ENCODE measurements at regions not wholly inside any gene's neighbourhood (a gene's known extent, or its start where the extent isn't known, plus 50 kb on each side); places are given as distances from the start of the nearest gene placed in this dataset.

DNA sequence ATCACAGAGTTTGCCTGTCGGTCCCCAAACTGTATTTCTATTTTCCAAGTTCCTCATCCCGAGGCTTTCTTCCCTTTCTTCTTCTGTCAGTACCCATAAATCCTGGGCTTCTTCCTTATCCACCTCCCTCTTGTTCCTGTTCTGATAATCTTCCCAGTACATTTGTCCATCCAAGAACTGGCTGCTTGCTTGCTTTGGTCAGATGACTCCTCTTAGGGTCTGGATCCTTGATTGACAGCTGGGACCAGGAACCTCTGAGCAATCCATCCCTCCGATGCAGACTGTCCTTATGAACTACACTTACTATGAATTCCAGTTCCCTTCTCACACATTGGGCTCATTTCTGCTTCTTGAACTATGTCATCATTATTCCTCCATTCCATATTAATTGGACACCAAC, 275.3 kb upstream of the CITED2 start:
- DNase-seq = no peak

DNA sequence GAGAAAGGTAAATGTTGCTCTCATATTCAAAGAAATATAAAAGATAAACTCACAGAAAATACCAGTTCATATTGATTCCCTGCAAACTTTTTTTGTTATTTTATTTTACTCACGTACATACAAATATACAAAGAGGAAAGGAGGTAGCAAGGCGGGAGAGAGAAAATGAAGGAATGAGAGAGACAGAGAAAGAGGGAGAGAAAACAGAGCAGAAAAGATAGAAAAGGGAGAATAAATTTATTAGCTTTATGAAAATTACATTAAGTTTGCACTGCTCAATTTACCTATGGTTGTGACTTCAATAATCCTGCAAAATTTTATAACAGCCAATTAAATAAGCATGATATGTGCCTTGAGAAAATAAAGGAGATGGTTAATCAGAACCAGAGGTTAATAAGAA, 274.7 kb upstream of the CITED2 start:
- no peak for DNase-seq

DNA sequence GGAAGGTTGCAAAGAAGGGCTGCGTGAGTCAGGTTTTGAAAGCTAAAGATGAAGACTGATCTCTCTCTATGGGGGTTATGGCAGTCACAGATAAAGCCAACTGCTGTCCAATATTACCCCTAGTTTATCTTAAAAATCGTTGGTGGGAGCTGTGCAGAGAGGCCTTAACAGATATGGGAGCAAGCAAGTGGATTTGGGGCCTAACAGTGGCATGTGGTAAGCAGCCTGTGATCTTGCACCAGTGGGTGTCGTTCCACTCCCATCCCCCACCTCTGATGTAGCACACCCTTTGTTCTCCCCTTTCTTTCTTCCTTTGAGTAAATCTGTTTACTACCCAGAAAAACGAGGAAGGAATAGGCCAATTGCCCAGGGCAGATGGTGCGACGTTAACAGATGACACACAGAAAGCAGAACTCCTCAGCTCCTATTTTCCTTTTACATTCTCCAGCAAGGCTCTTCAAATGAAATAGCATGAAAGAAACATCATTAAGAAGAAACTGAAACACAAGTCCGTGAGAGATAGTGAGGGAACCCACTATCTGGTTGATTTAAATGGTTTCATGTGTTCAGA, 274.1 kb upstream of the CITED2 start:
- no peak for DNase-seq

DNA sequence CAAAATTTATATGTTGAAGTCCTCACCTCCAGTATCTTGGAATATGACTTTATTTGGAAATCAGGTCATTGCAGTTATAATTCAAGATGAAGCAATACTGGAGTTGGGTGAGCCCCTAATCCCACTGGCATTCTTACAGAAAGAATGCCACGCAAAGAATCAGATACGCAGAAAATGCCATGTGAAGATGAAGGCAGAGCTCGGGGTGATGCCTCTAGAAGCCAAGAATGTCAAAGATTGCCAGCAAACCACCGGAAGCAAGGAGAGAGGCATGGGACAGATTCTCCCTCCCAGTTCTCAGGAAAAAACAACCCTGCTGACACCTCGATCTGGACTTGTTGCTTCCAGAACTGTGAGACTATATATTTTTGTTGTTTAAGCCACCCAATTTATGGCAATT, 273.4 kb upstream of the CITED2 start:
- DNase-seq = no peak

DNA sequence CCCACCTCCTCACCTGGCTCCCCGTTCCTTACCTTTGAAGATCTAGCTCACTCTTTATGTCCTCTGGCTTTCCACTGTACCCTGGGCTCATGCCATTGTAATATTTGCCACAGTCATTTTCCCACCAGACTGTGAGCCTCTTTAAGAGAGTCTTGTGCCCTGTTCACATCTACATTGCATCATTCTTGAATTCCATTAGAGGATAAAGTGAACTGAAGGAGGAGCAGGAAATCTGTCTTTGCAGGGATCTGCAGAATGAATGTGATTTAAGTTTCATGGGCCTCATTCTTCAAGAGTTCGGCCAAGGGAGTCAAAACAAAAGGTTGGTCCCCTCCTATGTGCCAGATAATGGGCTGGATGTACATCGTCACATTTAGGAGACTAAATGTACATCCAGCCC, 272.6 kb upstream of the CITED2 start:
- DNase-seq = no peak

DNA sequence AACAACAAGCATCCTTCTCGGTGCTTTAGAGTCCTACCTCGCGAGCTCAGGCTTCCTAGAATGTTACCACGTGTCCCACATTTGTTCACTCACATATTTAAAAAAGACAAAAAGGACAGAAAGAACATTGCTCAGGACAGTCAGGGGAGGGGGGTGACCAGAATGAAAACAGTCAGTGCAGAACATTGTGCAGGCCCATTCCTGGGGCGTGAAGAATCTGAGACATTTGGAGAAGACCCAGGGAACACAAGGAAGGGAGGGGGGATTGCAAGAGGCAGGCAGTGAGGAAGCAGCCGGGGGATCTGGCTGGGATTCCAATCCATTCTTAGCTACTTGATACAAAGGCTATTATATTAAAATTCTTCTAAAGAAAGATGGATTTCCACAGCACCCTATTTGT, 270.4 kb upstream of the CITED2 start:
- DNase-seq = no peak

DNA sequence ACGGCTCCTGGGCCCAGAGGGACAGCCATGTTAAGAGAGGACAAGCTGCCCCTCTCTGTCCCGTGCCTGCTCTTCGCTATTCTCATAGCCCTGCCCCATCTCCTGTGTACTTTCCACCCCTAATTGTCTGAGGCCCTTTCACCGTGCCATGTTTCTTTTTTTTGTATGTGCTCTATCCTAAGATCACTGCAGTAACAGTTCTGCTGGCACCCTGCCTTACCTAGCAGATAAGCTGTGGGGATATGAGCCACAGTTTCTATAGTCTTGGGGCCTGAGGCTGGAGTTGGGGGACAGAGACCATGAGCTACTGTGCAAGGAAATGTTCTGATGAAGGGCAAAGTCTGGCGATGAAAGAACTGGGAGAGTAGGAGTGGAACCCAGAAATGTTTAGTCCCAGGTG, 269.5 kb upstream of the CITED2 start:
- DNase-seq = no peak

DNA sequence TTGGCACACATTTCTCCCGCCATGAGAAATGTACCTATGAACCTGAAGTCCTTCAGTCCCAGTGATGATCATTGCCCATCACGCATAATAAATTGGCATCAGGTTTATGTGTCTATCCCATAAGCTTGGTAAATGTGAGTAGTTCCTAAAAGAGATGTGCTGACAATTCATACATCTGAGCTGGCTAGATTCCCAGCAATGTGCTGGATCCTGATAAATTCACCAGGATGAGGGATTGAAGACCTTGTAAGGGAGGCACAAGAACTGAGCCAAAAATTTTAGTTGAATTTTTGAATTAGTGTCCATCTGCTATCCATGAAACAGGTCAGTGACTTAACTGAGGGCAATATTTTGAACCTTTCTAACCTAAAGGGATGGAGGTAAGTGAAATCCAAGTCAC, 267.9 kb upstream of the CITED2 start:
- no peak for DNase-seq

DNA sequence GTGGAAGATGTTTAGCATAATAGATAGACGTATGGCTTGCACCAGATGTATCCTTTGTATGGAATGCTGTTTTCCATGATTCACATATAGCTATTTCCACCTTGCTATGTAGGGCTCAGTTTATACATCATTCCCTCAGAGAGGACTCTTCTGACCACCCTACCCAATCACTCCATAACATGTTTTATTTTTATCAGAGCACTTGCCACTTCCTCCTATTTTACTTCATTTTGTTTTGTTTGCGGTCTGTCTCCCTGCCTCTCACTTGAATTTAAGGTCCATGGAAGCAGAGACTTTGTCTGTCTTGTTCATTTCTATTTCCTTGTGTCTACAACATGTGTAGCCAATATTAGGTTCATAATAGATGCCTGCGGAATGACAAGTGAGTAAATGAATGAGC, 266.9 kb upstream of the CITED2 start:
- no peak for DNase-seq

DNA sequence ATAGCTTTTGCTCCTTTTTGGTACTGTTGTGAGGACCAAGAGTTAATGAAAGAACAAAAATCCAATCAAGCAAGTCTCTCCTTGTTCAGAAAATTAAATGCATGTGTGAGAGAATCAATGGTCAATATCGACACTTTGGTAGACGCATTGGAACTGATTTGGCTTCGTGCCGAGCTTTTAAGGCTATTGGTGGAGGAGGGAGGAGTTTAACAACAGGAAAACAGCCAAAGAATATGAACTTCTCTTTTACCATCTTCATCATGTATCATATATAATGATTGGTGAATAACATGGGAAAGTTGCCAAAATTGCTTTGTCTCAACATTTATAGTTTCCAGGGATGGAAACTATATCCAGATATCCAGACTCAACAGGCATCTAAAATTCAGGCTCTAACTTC, 266.5 kb upstream of the CITED2 start:
- DNase-seq = no peak

DNA sequence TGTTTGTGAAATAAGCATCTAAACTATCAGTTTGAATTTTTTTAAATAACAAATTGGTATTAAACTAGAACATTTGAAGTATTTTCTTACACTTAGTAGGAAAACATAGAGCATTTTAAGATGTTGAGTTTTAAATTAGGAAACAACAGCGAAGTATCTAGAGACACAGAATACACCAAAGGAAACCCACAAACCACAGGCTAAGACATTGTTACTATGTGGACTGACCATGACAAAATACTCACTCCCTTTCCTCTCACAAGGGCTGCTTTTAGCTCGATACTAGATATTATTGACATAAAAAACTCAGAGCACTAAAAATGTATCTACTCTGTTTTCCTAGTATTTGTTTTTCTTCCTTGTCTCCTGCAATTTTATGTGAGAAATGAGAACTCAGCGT, 266.0 kb upstream of the CITED2 start:
- DNase-seq = no peak

DNA sequence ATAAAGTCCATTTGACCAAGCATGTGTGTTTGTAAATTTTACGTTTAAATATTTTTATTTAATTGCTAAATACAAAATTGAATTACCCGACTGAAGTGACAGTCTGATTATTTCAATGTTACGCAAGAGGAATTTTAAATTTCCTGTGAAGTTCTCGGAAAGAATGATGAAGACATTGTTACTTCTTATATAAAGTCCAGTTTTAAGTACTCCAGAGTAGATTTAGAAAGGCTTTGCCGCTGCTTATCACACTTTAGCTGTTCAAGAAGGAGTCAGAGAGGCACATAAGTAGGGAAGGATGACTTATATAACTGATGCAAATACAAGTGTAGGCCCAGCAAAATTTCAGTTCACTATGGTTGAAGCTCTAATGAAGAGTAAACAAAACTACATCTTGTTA, 265.1 kb upstream of the CITED2 start:
- no peak for DNase-seq

DNA sequence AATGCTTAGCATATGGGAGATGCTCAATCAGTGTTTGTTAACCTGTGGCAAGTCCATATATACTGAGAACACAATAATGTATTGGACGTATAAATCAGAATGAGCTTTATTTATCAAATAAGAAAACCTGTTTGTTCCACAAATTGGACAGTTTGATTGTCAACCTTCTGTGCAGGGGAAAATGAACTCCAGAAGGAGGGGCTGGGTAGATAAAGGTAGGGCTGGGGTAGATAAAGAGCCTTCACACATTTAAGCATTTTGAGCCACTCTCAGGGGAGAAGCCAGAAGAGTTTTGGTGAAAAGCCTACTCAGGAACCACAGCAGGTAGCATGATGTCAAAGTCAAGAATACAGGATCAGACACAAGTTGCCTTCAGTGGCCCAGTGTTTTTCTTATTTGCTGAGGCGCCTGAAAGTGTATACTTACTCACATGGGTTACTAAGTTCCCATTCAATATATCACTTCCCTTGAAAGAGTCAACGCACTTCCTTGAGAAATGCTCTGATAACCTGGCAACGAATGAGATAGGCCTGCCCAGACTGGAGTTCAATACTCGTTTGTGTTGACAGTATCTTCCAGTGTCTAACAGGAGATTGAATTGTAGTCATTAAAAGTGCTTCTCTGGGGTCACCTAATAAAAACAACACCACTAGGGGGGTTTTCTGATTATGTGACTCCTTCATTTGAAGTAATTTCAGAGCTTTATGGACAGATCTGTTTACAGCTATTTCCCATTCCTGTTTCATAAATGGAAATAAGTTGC, 263.9 kb upstream of the CITED2 start:
- DNase-seq = no peak

DNA sequence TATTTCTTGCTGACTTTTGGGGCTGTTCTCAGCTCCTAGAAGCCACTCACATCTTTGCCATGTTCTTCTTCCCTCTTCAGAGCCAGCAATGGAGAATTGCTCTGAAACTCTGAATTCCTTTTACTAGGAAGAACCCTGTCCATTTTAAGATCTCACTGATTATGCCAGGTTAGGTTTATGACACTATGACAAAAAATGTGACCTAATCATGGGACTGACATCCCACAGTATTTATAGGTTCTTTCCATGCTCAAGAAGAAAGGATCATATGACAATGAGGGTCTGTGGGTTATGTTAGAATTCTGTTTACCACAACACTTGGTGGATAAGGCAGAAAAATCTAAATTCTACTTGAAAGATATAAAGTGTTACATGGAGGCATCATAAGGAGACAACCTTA, 263.3 kb upstream of the CITED2 start:
- DNase-seq = no peak

DNA sequence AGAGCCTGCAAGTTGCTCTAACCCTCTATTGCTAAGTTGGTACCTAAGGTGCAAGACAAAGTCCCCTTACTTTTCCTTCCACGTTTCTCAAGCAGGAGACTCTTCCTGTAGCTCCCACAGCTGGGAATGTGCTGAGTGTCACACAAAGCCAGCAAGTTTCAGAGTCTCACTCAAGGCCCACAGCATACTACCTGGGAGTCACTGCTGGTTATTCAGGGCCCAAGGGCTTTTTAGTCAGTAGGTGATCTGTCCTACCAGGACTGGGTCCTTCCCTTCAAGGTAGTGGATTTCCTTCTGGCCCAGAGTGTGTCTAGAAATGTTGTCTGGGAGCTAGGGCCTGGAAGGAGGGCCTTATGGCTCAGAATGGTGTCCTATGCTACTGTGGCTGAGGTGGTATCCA, 261.9 kb upstream of the CITED2 start:
- no peak for DNase-seq

DNA sequence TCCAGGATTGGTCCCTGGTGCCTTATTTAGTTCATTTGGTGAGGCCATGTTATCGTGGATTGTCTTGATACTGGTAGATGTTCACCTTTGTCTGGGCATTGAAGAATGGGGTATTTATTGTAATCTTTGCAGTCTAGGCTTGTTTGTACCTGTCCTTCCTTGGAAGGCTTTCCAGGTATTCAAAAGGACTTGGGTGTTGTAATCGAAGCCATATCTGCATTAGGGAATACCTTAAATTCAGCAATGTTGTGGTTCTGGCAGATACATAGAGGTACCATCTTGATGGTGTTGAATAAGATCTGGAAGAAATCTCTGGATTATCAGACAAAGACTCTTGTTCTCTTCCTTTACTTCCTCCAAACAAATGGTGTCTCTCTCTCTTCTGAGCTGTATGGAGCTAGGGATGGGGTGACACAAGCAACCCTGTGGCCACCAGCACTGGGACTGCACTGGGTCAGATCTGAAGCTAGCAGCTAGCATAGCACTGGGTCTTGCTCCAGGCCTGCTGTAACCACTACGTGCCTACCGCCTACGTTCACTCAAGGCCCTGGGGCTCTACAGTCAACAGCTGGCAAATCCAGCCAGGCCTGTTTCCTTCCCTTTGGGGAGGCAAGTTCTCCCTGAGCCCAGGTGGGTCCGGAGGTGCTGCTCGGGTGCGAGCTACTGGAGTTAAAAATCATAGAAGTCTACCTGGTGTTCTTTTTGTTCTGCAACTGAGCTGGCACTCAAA, 261.1 kb upstream of the CITED2 start:
- DNase-seq = no peak

DNA sequence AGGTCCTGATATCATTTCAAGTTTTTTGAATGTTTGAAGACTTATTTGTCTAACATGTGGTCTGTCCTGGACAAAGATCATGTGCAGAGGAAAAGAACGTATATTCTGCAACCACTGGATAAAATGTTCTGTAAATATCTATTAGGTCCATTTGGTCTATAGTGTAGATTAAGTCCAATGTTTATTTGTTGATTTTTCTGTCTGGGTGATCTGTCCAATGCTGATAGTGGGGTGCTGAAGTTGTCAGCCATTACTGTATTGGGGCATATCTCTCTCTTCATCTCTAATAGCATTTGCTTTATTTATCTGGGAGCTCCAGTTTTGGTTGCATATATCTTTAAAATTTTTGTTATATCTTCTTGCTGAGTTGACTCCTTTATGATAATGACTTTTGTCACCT, 258.4 kb upstream of the CITED2 start:
- no peak for DNase-seq

DNA sequence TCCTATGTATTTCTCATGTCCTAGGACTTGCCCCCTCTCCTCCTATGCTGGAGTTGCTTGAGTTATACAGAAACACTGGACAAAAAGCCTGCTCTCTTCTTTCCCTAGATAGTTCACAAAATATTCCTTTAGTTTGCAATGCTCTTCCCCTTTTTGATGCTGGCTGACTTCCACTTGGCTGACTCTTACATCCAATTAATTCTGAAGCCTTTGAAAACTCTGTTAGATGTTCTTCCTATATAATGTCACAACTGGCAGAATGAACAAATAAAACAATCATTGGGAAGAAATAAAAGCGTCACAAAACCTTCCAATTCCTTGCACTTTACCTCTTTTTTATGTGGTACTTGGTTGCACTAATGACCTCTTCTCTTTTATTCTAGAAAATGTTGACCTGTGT, 253.8 kb upstream of the CITED2 start:
- no peak for DNase-seq

DNA sequence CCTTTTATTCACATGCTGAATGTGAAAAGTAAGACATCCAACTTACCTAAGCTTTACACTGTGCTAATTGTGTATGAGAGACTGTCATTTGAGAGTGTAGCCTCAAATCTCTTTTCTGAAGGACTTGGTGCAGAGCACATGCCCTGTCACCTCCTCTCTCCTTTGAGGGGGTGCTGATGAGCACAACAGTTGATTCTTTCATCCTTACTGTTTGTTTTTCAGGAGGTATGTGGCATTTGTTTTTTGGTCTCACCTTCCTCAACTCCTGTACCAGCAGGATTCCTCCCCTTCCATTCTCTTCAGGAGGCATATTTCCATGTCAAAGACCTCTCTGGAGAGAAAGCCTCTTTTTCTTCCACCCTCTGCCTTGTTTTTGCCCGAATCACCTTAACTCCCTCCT, 252.6 kb upstream of the CITED2 start:
- DNase-seq = no peak

DNA sequence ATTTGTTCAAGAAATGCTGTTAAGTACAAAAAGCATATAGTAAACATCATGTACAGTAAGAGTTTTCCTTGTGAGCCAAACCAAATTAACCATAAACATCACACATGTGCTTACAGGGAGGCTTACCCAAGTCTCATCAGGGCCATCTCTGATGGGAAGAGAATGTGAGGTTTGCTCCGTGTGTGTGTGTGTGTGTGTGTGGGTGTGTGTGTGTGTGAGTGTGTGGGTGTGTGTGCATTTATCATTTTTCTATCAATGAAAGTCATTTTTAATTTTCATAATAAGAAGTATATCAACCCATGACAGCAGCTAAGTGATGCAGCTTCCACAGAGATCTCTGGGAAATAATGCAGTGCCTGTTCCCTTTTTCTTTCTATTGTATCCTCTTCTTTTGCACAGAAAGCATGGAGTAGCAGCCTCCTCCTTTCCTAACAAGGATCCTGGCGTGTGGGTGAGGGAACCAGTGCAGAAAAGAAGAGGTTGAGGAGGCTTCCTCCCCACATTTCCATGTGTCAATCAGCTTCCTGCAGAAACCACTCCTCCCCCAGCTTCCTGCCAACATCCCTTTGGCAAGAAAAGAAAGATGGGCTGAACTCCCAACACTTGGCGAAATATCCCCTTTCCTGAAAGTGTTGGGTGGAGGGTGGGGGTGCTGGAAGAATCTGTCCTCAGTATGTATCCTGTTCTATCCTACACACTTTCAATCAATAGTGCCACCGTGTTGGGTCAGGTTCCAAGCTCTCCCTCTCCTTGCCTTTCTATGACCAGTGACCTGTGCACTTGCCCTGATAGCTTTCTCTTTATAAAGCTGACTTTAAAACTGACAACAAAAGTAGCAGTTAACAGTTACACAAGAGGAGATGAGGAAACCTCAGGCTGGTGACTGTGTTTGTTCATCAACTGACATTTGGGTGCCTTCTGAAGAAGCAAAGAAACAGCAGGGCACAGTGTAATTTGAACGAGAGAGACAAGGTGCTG, 251.8 kb upstream of the CITED2 start:
- no peak for DNase-seq

DNA sequence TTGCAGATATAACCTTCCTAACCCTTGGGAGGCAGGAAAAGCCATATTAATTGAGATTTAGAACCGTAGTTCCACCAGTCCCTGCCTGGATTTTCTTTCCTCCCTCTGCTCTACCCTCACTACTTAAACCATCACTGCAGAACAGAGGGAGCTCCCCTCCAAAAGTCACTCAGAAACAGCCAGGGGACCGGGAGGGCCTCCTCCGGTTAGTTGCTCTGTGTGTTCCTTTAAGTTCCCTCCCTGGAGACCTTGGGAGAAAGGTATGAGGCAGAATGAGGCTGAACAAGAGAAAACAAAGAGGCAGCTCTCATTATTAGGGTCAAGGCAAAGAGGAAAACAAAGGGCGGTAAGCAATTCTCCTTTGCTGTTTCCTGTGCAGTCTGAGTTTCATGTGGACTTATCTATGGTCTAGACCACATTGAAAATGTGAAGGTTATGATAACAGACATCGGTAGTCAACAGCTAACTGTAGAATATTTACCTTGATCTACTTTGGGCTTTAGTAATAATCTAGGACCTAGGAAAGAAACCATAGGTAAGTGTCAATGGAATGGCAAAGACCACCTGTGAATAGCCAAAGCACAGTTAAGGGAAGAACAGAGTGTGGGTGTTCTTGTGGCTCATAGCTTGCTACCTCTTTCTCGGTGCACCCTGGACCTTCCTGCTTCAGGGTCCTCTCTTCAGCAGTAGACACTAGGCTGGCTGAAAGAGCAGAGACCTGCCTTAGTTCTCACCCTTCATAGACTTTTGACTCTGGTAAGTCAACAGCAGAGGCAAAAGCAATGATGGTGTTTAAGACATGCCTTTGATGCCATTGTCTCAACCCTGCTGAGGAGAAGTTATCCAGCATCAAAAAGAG, 250.9 kb upstream of the CITED2 start:
- no peak for DNase-seq

DNA sequence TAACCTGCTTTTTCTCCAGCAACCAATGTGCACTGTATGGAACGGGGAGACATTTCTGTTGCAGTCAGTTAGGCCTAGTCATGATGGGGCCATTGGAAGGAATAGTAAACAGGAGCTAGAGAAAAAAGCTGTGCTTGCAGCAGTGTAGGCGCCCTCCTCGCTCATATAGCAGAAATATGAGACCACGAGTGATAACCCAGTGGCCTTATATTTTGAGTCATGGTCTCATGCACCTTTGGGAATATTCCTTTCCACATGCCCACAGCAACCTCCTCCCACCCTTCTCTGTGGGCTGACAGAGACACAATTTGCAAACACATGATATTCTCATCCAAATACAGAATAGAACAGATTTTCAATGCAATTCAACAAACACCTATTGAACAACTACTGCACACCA, 248.9 kb upstream of the CITED2 start:
- no peak for DNase-seq
